OCI-LY1 (cell line): ENCODE measurements at regions not wholly inside any gene's neighbourhood (a gene's known extent, or its start where the extent isn't known, plus 50 kb on each side); places are given as distances from the start of the nearest gene placed in this dataset.

ENCODE experiments used
- H2AFZ ChIP-seq: fragments of 200-600 bp; sonication (generic), shearing (Covaris generic); 2 replicates; pipeline ENCODE4 v1.6.0; 2014; ENCODE audit warnings: antibody characterized with exemption, mild to moderate bottlenecking, low read length
- H3F3A ChIP-seq: fragments of 200-600 bp; sonication (generic), shearing (Covaris generic); 2 replicates; pipeline ENCODE4 v1.6.0; 2014; ENCODE audit warnings: mild to moderate bottlenecking, antibody characterized with exemption, low read length, moderate library complexity; ENCODE audit not compliant: insufficient read depth
- H3K27ac ChIP-seq: fragments of 200-600 bp; sonication (generic); 2 replicates; pipeline ENCODE4 v1.5.1; 2014; ENCODE audit warnings: low read length, mixed run types, mild to moderate bottlenecking, low read depth; ENCODE audit not compliant: poor library complexity, severe bottlenecking
- H3K27me3 ChIP-seq: fragments of 200-600 bp; sonication (generic); 2 replicates; pipeline ENCODE4 v1.6.0; 2014; ENCODE audit warnings: antibody characterized with exemption, mild to moderate bottlenecking, low read length, moderate library complexity; ENCODE audit not compliant: insufficient read depth
- H3K36me3 ChIP-seq: fragments of 200-600 bp; sonication (generic); 2 replicates; pipeline ENCODE4 v1.6.1; 2014; ENCODE audit warnings: mild to moderate bottlenecking, antibody characterized with exemption, low read length, moderate library complexity, mixed read lengths; ENCODE audit not compliant: insufficient read depth
- H3K4me1 ChIP-seq: fragments of 200-600 bp; sonication (generic); 2 replicates; pipeline ENCODE4 v1.5.1; 2014; ENCODE audit warnings: mild to moderate bottlenecking, low read length, moderate library complexity; ENCODE audit not compliant: insufficient read depth, severe bottlenecking
- H3K4me2 ChIP-seq: fragments of 200-600 bp; sonication (generic), shearing (Covaris generic); 2 replicates; pipeline ENCODE4 v1.6.1; 2014; ENCODE audit warnings: low read length
- H3K4me3 ChIP-seq: fragments of 200-600 bp; sonication (generic); 2 replicates; pipeline ENCODE4 v1.5.1; 2014; ENCODE audit warnings: low read length, low read depth, mild to moderate bottlenecking, mixed read lengths; ENCODE audit not compliant: poor library complexity, severe bottlenecking
- H3K79me2 ChIP-seq: fragments of 200-600 bp; shearing (Covaris generic); 2 replicates; pipeline ENCODE4 v1.6.1; 2016; ENCODE audit warnings: mixed run types, low read length, mixed read lengths; ENCODE audit not compliant: insufficient read depth
- H3K9ac ChIP-seq: fragments of 200-600 bp; sonication (generic), shearing (Covaris generic); 2 replicates; pipeline ENCODE4 v1.6.1; 2014; ENCODE audit warnings: mild to moderate bottlenecking, low read length, mixed read lengths
- H3K9me2 ChIP-seq: fragments of 200-600 bp; sonication (generic), shearing (Covaris generic); 2 replicates; pipeline ENCODE4 v1.6.1; 2014; ENCODE audit warnings: low read depth, mild to moderate bottlenecking, low read length, mixed read lengths
- H3K9me3 ChIP-seq: fragments of 200-600 bp; shearing (Covaris generic); 2 replicates; pipeline ENCODE4 v1.6.1; 2014; ENCODE audit warnings: low read length, mixed read lengths
- H4K20me1 ChIP-seq: fragments of 200-600 bp; sonication (generic), shearing (Covaris generic); 2 replicates; pipeline ENCODE4 v1.6.0; 2016; ENCODE audit warnings: mild to moderate bottlenecking, low read length; ENCODE audit not compliant: insufficient read depth
- EZH2 ChIP-seq: fragments of 200-600 bp; sonication (generic), shearing (Covaris generic); IDR thresholded peaks from 2 replicates; pipeline ENCODE4 v1.8.0; 2017; ENCODE audit warnings: borderline replicate concordance, mixed run types, mild to moderate bottlenecking, antibody characterized with exemption, low read length, moderate library complexity, mixed read lengths
- TF ChIP-seq, protein P1 (sequence below): fragments of 200-600 bp; sonication (generic), shearing (Covaris generic); IDR thresholded peaks from 2 replicates; pipeline ENCODE4 v1.5.1; 2017; ENCODE audit warnings: mild to moderate bottlenecking, antibody characterized with exemption, low read length, moderate library complexity, mixed read lengths

DNA sequence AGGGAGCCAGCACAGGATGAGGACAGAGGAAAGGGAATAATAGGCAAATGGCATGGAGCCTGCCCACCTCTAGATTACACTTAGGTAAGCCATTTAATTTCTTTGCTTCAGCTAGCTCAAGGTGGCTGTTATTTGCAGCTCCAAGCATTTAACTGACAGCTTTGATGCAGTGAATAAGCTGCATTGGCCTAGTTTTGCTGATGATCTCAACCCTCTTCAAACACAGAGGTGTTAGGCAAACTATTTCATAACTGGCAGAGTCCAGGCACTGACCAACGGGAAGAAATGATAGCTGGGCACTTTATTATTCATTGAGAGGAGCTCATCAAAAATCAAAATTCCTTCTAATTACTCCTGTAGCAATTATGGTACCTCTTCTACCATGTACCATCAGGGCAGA, 317.4 kb downstream of the BMPER start:
- H3F3A ChIP-seq, result no peaks in the 10 kb centered on the region
- no peaks in the 10 kb centered on the region for H3K4me1 ChIP-seq
- H3K36me3 ChIP-seq, result no peaks in the 10 kb centered on the region
- no peak overlapping the region for H3K9ac ChIP-seq
- no peak overlapping the region for H3K4me2 ChIP-seq
- no peak overlapping the region for H3K4me3 ChIP-seq
- no peaks in the 10 kb centered on the region for H3K79me2 ChIP-seq
- no peaks in the 10 kb centered on the region for H4K20me1 ChIP-seq
- no peaks in the 10 kb centered on the region for H3K9me3 ChIP-seq
- no peaks in the 10 kb centered on the region for H3K9me2 ChIP-seq
- no peak overlapping the region for H3K27ac ChIP-seq
- H3K27me3 ChIP-seq, result no peaks in the 10 kb centered on the region
- TF ChIP-seq, protein P1, sequence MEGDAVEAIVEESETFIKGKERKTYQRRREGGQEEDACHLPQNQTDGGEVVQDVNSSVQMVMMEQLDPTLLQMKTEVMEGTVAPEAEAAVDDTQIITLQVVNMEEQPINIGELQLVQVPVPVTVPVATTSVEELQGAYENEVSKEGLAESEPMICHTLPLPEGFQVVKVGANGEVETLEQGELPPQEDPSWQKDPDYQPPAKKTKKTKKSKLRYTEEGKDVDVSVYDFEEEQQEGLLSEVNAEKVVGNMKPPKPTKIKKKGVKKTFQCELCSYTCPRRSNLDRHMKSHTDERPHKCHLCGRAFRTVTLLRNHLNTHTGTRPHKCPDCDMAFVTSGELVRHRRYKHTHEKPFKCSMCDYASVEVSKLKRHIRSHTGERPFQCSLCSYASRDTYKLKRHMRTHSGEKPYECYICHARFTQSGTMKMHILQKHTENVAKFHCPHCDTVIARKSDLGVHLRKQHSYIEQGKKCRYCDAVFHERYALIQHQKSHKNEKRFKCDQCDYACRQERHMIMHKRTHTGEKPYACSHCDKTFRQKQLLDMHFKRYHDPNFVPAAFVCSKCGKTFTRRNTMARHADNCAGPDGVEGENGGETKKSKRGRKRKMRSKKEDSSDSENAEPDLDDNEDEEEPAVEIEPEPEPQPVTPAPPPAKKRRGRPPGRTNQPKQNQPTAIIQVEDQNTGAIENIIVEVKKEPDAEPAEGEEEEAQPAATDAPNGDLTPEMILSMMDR, result no peak
- no peak for TF ChIP-seq EZH2
- H2AFZ ChIP-seq, result no peak overlapping the region

DNA sequence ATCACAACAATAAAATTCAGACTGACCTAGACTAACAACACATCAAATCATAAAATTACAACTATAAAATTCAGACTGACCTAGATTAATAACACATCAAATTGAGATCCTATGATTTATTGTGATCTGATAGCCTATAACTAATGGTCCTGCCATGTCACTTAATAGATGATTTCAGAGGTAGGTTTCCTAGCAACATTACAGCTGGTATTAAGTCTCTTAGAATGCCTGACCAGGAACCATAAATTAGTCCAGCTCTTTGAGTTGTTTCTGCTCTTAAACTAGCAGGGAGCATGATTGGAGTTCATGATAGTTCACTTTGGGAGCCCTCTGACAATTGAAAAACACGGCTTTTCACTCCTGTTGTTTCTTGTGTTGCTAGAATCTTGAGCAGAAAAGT, 318.9 kb downstream of the BMPER start:
- H2AFZ ChIP-seq, result no peak overlapping the region
- no peaks in the 10 kb centered on the region for H3K79me2 ChIP-seq
- no peaks in the 10 kb centered on the region for H3F3A ChIP-seq
- H3K36me3 ChIP-seq, result no peaks in the 10 kb centered on the region
- no peak overlapping the region for H3K4me2 ChIP-seq
- no peak overlapping the region for H3K27ac ChIP-seq
- no peaks in the 10 kb centered on the region for H3K4me1 ChIP-seq
- H3K4me3 ChIP-seq, result no peak overlapping the region
- H3K9me2 ChIP-seq, result no peaks in the 10 kb centered on the region
- TF ChIP-seq EZH2, result no peak
- TF ChIP-seq, protein P1, result no peak
- H4K20me1 ChIP-seq, result no peaks in the 10 kb centered on the region
- H3K27me3 ChIP-seq, result no peaks in the 10 kb centered on the region
- no peak overlapping the region for H3K9ac ChIP-seq
- H3K9me3 ChIP-seq, result no peaks in the 10 kb centered on the region

DNA sequence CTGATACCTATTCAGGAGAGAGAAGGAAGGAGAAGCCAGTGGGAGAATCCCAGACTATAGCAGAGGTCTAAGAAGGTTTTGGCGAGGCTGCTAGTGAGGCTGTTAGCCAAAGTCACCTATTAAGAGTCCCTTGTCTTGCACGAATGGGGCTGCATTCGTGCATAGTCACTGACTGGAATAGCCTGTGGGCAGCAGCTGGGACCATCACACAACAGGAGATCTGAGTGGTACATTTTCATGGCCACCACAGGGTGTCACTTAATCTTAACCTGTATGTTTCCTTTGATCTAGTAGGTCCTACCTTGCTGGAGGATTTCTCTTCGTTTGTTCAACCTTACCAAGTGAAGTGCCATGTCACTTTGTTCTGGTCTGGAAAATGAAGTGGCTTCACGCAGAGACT, 319.9 kb downstream of the BMPER start:
- H3K4me1 ChIP-seq, result no peaks in the 10 kb centered on the region

More for the DNA sequence above, 319.9 kb downstream of the BMPER start:
- H3K36me3 ChIP-seq, result no peaks in the 10 kb centered on the region
- H3K9ac ChIP-seq, result no peak overlapping the region
- TF ChIP-seq EZH2, result no peak
- TF ChIP-seq, protein P1, result no peak
- H4K20me1 ChIP-seq, result no peaks in the 10 kb centered on the region
- H3K4me3 ChIP-seq, result no peak overlapping the region
- H3K27ac ChIP-seq, result no peak overlapping the region
- no peaks in the 10 kb centered on the region for H3K79me2 ChIP-seq
- no peak overlapping the region for H2AFZ ChIP-seq
- no peaks in the 10 kb centered on the region for H3K27me3 ChIP-seq
- no peaks in the 10 kb centered on the region for H3F3A ChIP-seq
- H3K9me2 ChIP-seq, result no peaks in the 10 kb centered on the region
- H3K9me3 ChIP-seq, result no peaks in the 10 kb centered on the region
- H3K4me2 ChIP-seq, result no peak overlapping the region
